H1 (cell line): ENCODE measurements at regions not wholly inside any gene's neighbourhood (a gene's known extent, or its start where the extent isn't known, plus 50 kb on each side); places are given as distances from the start of the nearest gene placed in this dataset.

ENCODE experiments used
- CTCF ChIA-PET: fragments of 300-600 bp; sonication (Branson Sonifier 250); formaldehyde crosslinking; loops from one replicate; lab custom pipeline; 2021; ENCODE audit not compliant: partially characterized antibody; lab: Charles Lee
- POLR2A ChIA-PET: fragments of 300-600 bp; sonication (Branson Sonifier 250); formaldehyde crosslinking; loops from one replicate; lab custom pipeline; 2021; ENCODE audit warnings: inconsistent platforms; ENCODE audit not compliant: partially characterized antibody; lab: Charles Lee
- DNase-seq, 2 experiments: peaks; one replicate each; pipeline versions ENCODE4 v3.0.0 to v3.0.0-alpha.2; 2010 to 2022; ENCODE audit warnings: low spot score in 2 of 2, low read depth in 1 of 2, mixed read lengths in 1 of 2
- FAIRE-seq: peaks from 2 replicates; lab custom pipeline; 2011; peaks lifted over from hg19 to GRCh38; lab: Jason Lieb, UNC
- H2AFZ ChIP-seq: 2 replicates; pipeline ENCODE4 v1.8.1; 2012; ENCODE audit warnings: low read length, inconsistent platforms
- H2AK5ac ChIP-seq: 2 replicates; pipeline ENCODE4 v1.6.1; 2013; ENCODE audit warnings: low read depth, low read length
- H2BK120ac ChIP-seq: replicated peaks from 2 replicates; pipeline ENCODE3; 2013; ENCODE audit warnings: low read depth, low read length, inconsistent platforms
- H2BK12ac ChIP-seq: 2 replicates; pipeline ENCODE4 v1.6.1; 2013; ENCODE audit warnings: low read depth, low read length
- H2BK15ac ChIP-seq: 2 replicates; pipeline ENCODE4 v1.6.1; 2013; ENCODE audit warnings: low read length
- H2BK20ac ChIP-seq: 2 replicates; pipeline ENCODE4 v1.6.1; 2013; ENCODE audit warnings: low read length
- H2BK5ac ChIP-seq: 2 replicates; pipeline ENCODE4 v1.6.1; 2013; ENCODE audit warnings: low read depth, low read length
- H3K14ac ChIP-seq: 2 replicates; pipeline ENCODE4 v1.6.1; 2013; ENCODE audit warnings: inconsistent platforms; ENCODE audit not compliant: insufficient read length
- H3K18ac ChIP-seq: 2 replicates; pipeline ENCODE4 v1.6.1; 2013; ENCODE audit warnings: low read length; ENCODE audit errors: extremely low read depth
- H3K23ac ChIP-seq: 2 replicates; pipeline ENCODE4 v1.6.1; 2013; ENCODE audit warnings: inconsistent platforms; ENCODE audit not compliant: insufficient read length
- H3K23me2 ChIP-seq: 2 replicates; pipeline ENCODE4 v1.6.1; 2013; ENCODE audit warnings: low read depth, low read length
- H3K27ac ChIP-seq: 2 replicates; pipeline ENCODE4 v1.6.1; 2011; ENCODE audit warnings: low read depth, low read length, inconsistent platforms
- H3K27me3 ChIP-seq, 4 experiments: replicated peaks in 1 of 4; 1 replicate in 1 of 4; 2 replicates in 3 of 4; pipeline versions ENCODE4 v1.6.1 to v1.8.1; 2011 to 2013; ENCODE audit warnings: low read length in 3 of 4, mild to moderate bottlenecking in 3 of 4, inconsistent platforms in 2 of 4, mixed read lengths in 2 of 4, moderate library complexity in 1 of 4; ENCODE audit not compliant: control insufficient read depth in 3 of 4, insufficient read depth in 3 of 4; ENCODE audit errors: extremely low read depth in 1 of 4
- H3K36me3 ChIP-seq, 4 experiments: 2 replicates each; pipeline versions ENCODE4 v1.6.1 to v1.8.1; 2011 to 2013; ENCODE audit warnings: mild to moderate bottlenecking in 4 of 4, low read length in 3 of 4, moderate library complexity in 2 of 4, control low read depth in 1 of 4, inconsistent platforms in 1 of 4; ENCODE audit not compliant: insufficient read depth in 4 of 4, control insufficient read depth in 2 of 4
- H3K4ac ChIP-seq: replicated peaks from 2 replicates; pipeline ENCODE3; 2013; ENCODE audit warnings: low read length, low read depth, mixed read lengths, inconsistent platforms; ENCODE audit not compliant: insufficient read length
- H3K4me1 ChIP-seq, 4 experiments: replicated peaks in 1 of 4; 1 replicate in 1 of 4; 2 replicates in 3 of 4; pipeline versions ENCODE4 v1.6.1 to v1.8.1; 2011 to 2013; ENCODE audit warnings: low read length in 3 of 4, inconsistent platforms in 2 of 4, mixed read lengths in 1 of 4; ENCODE audit not compliant: insufficient read depth in 4 of 4, control insufficient read depth in 3 of 4
- H3K4me2 ChIP-seq, 2 experiments: 2 replicates each; pipeline versions ENCODE4 v1.6.1 to v1.8.1; 2011 to 2013; ENCODE audit warnings: low read depth in 2 of 2, low read length in 2 of 2, control low read depth in 1 of 2, inconsistent platforms in 1 of 2, mild to moderate bottlenecking in 1 of 2; ENCODE audit not compliant: insufficient read depth in 1 of 2
- H3K4me3 ChIP-seq, 4 experiments: fragments of 200-600, 300-600 bp in 1 of 4; sonication (generic), shearing (Covaris generic), sonication (Bioruptor Twin) in 1 of 4; 2 replicates each; pipeline versions ENCODE4 v1.5.1 to v1.8.1; 2011 to 2016; ENCODE audit warnings: low read length in 4 of 4, low read depth in 3 of 4, control low read depth in 2 of 4, inconsistent platforms in 2 of 4, mild to moderate bottlenecking in 2 of 4, mixed read lengths in 1 of 4, moderate library complexity in 1 of 4; ENCODE audit not compliant: insufficient read depth in 2 of 4; ENCODE audit errors: extremely low read depth in 1 of 4
- H3K56ac ChIP-seq: replicated peaks from 2 replicates; pipeline ENCODE3; 2013; ENCODE audit warnings: low read depth, mild to moderate bottlenecking, mixed read lengths, low read length, inconsistent platforms; ENCODE audit not compliant: insufficient read length
- H3K79me1 ChIP-seq: 2 replicates; pipeline ENCODE4 v1.6.1; 2013; ENCODE audit warnings: low read depth, low read length, control low read depth
- H3K79me2 ChIP-seq, 2 experiments: 2 replicates each; pipeline versions ENCODE4 v1.6.1 to v1.8.1; 2012 to 2013; ENCODE audit warnings: low read length in 2 of 2, mild to moderate bottlenecking in 2 of 2, inconsistent platforms in 1 of 2; ENCODE audit not compliant: insufficient read depth in 2 of 2, control insufficient read depth in 1 of 2
- H3K9ac ChIP-seq, 4 experiments: replicated peaks in 1 of 4; 1 replicate in 1 of 4; 2 replicates in 3 of 4; pipeline versions ENCODE4 v1.6.1 to v1.8.1; 2011 to 2013; ENCODE audit warnings: low read depth in 3 of 4, low read length in 3 of 4, control low read depth in 2 of 4, mild to moderate bottlenecking in 2 of 4, moderate library complexity in 2 of 4, inconsistent platforms in 1 of 4; ENCODE audit errors: extremely low read depth in 1 of 4
- H3K9me3 ChIP-seq, 2 experiments: 2 replicates each; pipeline versions ENCODE4 v1.6.1 to v1.8.1; 2012 to 2013; ENCODE audit warnings: mild to moderate bottlenecking in 2 of 2, moderate library complexity in 2 of 2, control low read depth in 1 of 2, inconsistent platforms in 1 of 2, low read depth in 1 of 2, low read length in 1 of 2, mixed read lengths in 1 of 2; ENCODE audit not compliant: insufficient read depth in 2 of 2
- H4K20me1 ChIP-seq, 2 experiments: replicated peaks in 1 of 2; 2 replicates each; pipeline versions ENCODE3 to v1.8.1; 2011 to 2013; ENCODE audit warnings: inconsistent platforms in 2 of 2, low read length in 2 of 2, mild to moderate bottlenecking in 1 of 2; ENCODE audit not compliant: insufficient read depth in 2 of 2, control insufficient read depth in 1 of 2
- H4K5ac ChIP-seq: 2 replicates; pipeline ENCODE4 v1.6.1; 2013; ENCODE audit warnings: low read length, low read depth, mixed read lengths, inconsistent platforms; ENCODE audit not compliant: insufficient read length
- H4K8ac ChIP-seq: 2 replicates; pipeline ENCODE4 v1.8.0; 2013; ENCODE audit warnings: mild to moderate bottlenecking, moderate library complexity, low read length, inconsistent platforms; ENCODE audit not compliant: insufficient read depth; ENCODE audit errors: extremely low read depth
- H4K91ac ChIP-seq: replicated peaks from 2 replicates; pipeline ENCODE3; 2013; ENCODE audit warnings: low read length, mixed read lengths, inconsistent platforms; ENCODE audit not compliant: insufficient read length
- ATF3 ChIP-seq: IDR thresholded peaks from 2 replicates; pipeline ENCODE4 v1.6.1; 2011; ENCODE audit warnings: low read depth, mild to moderate bottlenecking, low read length; ENCODE audit not compliant: insufficient read depth
- SP4 ChIP-seq: IDR thresholded peaks from 2 replicates; pipeline ENCODE4 v1.6.1; 2012; ENCODE audit warnings: low read length, inconsistent platforms
- YY1 ChIP-seq: IDR thresholded peaks from 2 replicates; pipeline ENCODE4 v1.6.1; 2011; ENCODE audit warnings: low read depth, mild to moderate bottlenecking, low read length
- WGBS, 2 experiments: shearing (Covaris generic) in 1 of 2; methylation state at CpG; one replicate each; pipeline versions ENCODE4 v1.1.6 to v1.1.7; 2013 to 2015; ENCODE audit warnings: low lambda C conversion rate in 2 of 2, mixed read lengths in 2 of 2, inconsistent platforms in 1 of 2, low coverage in 1 of 2, missing lambda C conversion rate in 1 of 2; ENCODE audit not compliant: insufficient replicate concordance in 2 of 2, insufficient coverage in 1 of 2, insufficient read length in 1 of 2; ENCODE audit errors: extremely low coverage in 1 of 2, missing lambda C conversion rate in 1 of 2; 5-methylcytosine and 5-hydroxymethylcytosine counted together

DNA sequence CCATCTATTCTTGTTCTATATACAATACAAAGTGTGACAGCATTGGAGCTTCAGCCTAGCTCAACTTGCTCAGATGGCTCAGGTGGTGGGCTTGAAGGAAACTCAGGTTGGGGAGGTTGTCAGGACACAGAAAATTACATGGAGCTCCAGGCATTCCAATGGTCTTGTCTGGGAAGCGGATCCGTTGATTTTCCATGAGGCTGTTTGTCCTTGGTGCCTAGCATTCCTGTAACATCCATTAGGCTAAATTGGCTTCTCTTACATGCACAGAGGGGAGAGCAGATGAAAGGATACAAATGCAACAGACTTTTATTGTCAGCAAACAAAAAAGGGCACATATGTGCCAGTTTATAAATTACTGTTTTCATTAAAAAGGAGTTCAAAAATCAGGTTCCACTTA is 75.5 kb upstream of the OTX2 start:
- Histone ChIP-seq H3K79me1 (no peaks in the 10 kb centered on the region), H3K4me3 (no peak overlapping the region; a peak in 1 of 8 replicates), H2BK5ac (no peak overlapping the region), H3K14ac (no peak overlapping the region), H2AK5ac (no peak overlapping the region), H3K4me2 (no peak overlapping the region), H3K9ac (no peak overlapping the region), H3K23ac (no peak overlapping the region), H3K18ac (no peak overlapping the region), H2AFZ (no peak overlapping the region), H3K23me2 (no peaks in the 10 kb centered on the region), H3K9me3 (no peaks in the 10 kb centered on the region), H4K5ac (no peak overlapping the region), H2BK12ac (no peak overlapping the region), H3K4ac (no peak overlapping the region), H2BK15ac (no peak overlapping the region), H3K79me2 (no peaks in the 10 kb centered on the region), H3K36me3 (no peaks in the 10 kb centered on the region), H2BK20ac (no peak overlapping the region), H3K27ac (no peak overlapping the region), H4K8ac (no peak overlapping the region), H2BK120ac (no peak overlapping the region), H3K56ac (no peak overlapping the region), H3K27me3 (no peaks in the 10 kb centered on the region; a peak in 3 of 7 replicates), H4K91ac (no peak overlapping the region), H4K20me1 (no peaks in the 10 kb centered on the region), H3K4me1 (peaks cover 0 to 23% (median 13%) of the 10 kb centered on the region in 4 experiments; a peak in 3 of 7 replicates)
- TF ChIP-seq SP4, result no peak
- no peak for TF ChIP-seq YY1
- TF ChIP-seq ATF3, result no peak
- ChIA-PET POLR2A (interaction anchor here (1.8 kb wide), 1 partner anchor 81 kb away, joined by 5 read pairs; no protein-coding TSS in a partner anchor), CTCF (interaction anchor here (0.6 to 3.2 kb wide), 12 partner anchors 9 to 297 kb away, joined by 3 to 13 read pairs (median 4); no protein-coding TSS in a partner anchor)
- FAIRE-seq, result peak; percentile 66
- no peak for DNase-seq
- WGBS, 2 experiments, result 31% methylated on average over 2 of the region's 2 CpGs; no CpG with 5 or more reads in 1 of the 2 experiments
